T-cell (primary cell): ENCODE measurements at regions not wholly inside any gene's neighbourhood (a gene's known extent, or its start where the extent isn't known, plus 50 kb on each side); places are given as distances from the start of the nearest gene placed in this dataset.

Experiments used
- ATAC-seq, 4 experiments: fragments of 200-7000 bp in 3 of 4; fragments of 150-1000 bp in 1 of 4; cut with Tn5 transposase; replicated peaks in 1 of 4; 1 replicate in 3 of 4; 2 replicates in 1 of 4; pipeline ENCODE4 v1.10.0; 2021; ENCODE audit warnings: moderate library complexity in 3 of 4, mild to moderate bottlenecking in 2 of 4, moderate number of reproducible peaks in 1 of 4
- CTCF ChIA-PET, 2 donors: fragments of 300-600 bp; sonication (Branson Sonifier 250); formaldehyde crosslinking; loops; one replicate each; lab custom pipeline; 2022; ENCODE audit warnings: antibody characterized with exemption in 2 of 2; lab: Charles Lee
- POLR2A ChIA-PET, 2 donors: fragments of 300-600 bp; sonication (Branson Sonifier 250); formaldehyde crosslinking; loops; one replicate each; lab custom pipeline; 2022; ENCODE audit warnings: antibody characterized with exemption in 2 of 2; lab: Charles Lee
- DNase-seq, 35 experiments: peaks; one replicate each; pipeline versions ENCODE4 v3.0.0 to v3.0.0-alpha.2; 2013 to 2023
- H3K27ac ChIP-seq: one replicate; pipeline ENCODE4 v1.5.1; 2013; ENCODE audit warnings: low read length
- H3K27me3 ChIP-seq, 2 experiments: replicated peaks in 1 of 2; 1 replicate in 1 of 2; 2 replicates in 1 of 2; pipeline versions ENCODE4 v1.6.1 to v1.7.0; 2013; ENCODE audit warnings: low read length in 1 of 2, mixed read lengths in 1 of 2; ENCODE audit not compliant: control insufficient read depth in 2 of 2, insufficient read depth in 2 of 2; ENCODE audit errors: extremely low read depth in 1 of 2
- H3K36me3 ChIP-seq, 2 donors: 1 replicate in 1 of 2; 2 replicates in 1 of 2; pipeline versions ENCODE4 v1.6.1 to v1.7.0; 2013; ENCODE audit warnings: low read length in 1 of 2; ENCODE audit not compliant: control insufficient read depth in 2 of 2, insufficient read depth in 1 of 2; ENCODE audit errors: extremely low read depth in 1 of 2
- H3K4me1 ChIP-seq, 2 experiments: 1 replicate in 1 of 2; 2 replicates in 1 of 2; pipeline versions ENCODE4 v1.6.1 to v1.7.0; 2013; ENCODE audit warnings: low read length in 2 of 2, mixed read lengths in 1 of 2; ENCODE audit not compliant: insufficient read depth in 2 of 2, control insufficient read depth in 1 of 2; ENCODE audit errors: extremely low read depth in 1 of 2
- H3K4me3 ChIP-seq, 2 donors: 1 replicate in 1 of 2; 2 replicates in 1 of 2; pipeline versions ENCODE4 v1.5.1 to v1.7.0; 2013; ENCODE audit warnings: mild to moderate bottlenecking in 2 of 2, low read length in 1 of 2, moderate library complexity in 1 of 2; ENCODE audit not compliant: control insufficient read depth in 1 of 2; ENCODE audit errors: extremely low read depth in 1 of 2
- H3K9me3 ChIP-seq: 2 replicates; pipeline ENCODE4 v1.7.0; 2013
- H3K27ac Mint-ChIP-seq, 2 donors: one replicate each; pipeline ENCODE4 v1.8.0; 2020 to 2021; ENCODE audit warnings: mild to moderate bottlenecking in 2 of 2, mixed read lengths in 2 of 2
- H3K27me3 Mint-ChIP-seq, 2 donors: one replicate each; pipeline ENCODE4 v1.8.0; 2021 to 2022; ENCODE audit warnings: mixed read lengths in 2 of 2
- H3K36me3 Mint-ChIP-seq: one replicate; pipeline ENCODE4 v1.8.0; 2021; ENCODE audit warnings: mixed read lengths
- H3K4me1 Mint-ChIP-seq, 3 donors: one replicate each; pipeline ENCODE4 v1.8.0; 2020 to 2022; ENCODE audit warnings: mixed read lengths in 3 of 3, mild to moderate bottlenecking in 1 of 3
- H3K4me3 Mint-ChIP-seq, 3 donors: one replicate each; pipeline ENCODE4 v1.8.0; 2020 to 2022; ENCODE audit warnings: mild to moderate bottlenecking in 3 of 3, mixed read lengths in 3 of 3, moderate library complexity in 3 of 3
- H3K9me3 Mint-ChIP-seq, 3 donors: one replicate each; pipeline ENCODE4 v1.8.0; 2020 to 2022; ENCODE audit warnings: mixed read lengths in 3 of 3
- WGBS: methylation state at CpG from one replicate; pipeline ENCODE4 v1.1.5; 2013; ENCODE audit warnings: missing lambda C conversion rate; ENCODE audit not compliant: insufficient coverage; 5-methylcytosine and 5-hydroxymethylcytosine counted together

- H3K27me3 Mint-ChIP-seq = peaks cover 1 to 9% of the 10 kb centered on the region in 2 donors
- H3K27ac ChIP-seq = no peak overlapping the region
- no peaks in the 10 kb centered on the region for H3K4me1 ChIP-seq
- no peaks in the 10 kb centered on the region for H3K9me3 Mint-ChIP-seq
- no peaks in the 10 kb centered on the region for H3K4me1 Mint-ChIP-seq
- POLR2A ChIA-PET = no interaction called here
- ATAC-seq (no peak), DNase-seq (no peak)
- no peak overlapping the region for H3K4me3 ChIP-seq
- CTCF ChIA-PET = no interaction called here
- no peaks in the 10 kb centered on the region for H3K9me3 ChIP-seq
- peaks cover 0 to 25% of the 10 kb centered on the region in 2 experiments for H3K27me3 ChIP-seq
- H3K36me3 ChIP-seq = no peaks in the 10 kb centered on the region
- H3K36me3 Mint-ChIP-seq = no peaks in the 10 kb centered on the region
- 90% methylated on average over 14 of the region's 15 CpGs for WGBS
- H3K27ac Mint-ChIP-seq = no peak overlapping the region
- no peak overlapping the region for H3K4me3 Mint-ChIP-seq
These were observed 207.2 kb downstream of the ERCC6L2 start for GRCh38 chr9:96082516-96083232.

DNA sequence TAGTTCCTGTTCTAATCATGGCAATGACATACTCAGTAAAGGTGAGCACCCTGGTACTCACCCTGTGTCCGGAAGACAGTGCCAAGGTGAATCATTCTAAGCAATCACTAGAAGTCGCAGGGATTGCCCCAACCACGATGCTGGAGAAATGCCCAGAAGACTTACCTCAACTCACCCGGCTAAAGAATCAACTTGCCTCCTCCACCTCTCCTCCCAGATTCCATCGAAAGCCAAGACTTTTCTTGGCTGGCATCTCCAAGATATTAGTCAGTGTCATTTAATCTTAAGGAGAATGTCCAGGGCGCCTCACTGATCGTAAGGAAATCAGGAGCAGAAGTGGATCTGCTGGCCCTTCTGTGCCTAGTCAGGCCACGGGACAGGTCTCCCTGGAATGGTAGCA is 204.9 kb downstream of the ERCC6L2 start:
- CTCF ChIA-PET = no interaction called here
- Mint-ChIP-seq H3K4me1 (no peaks in the 10 kb centered on the region), H3K9me3 (no peaks in the 10 kb centered on the region), H3K4me3 (no peak overlapping the region), H3K27ac (no peak overlapping the region), H3K27me3 (peaks cover 0 to 6% of the 10 kb centered on the region in 2 donors), H3K36me3 (no peaks in the 10 kb centered on the region)
- H3K9me3 ChIP-seq = no peaks in the 10 kb centered on the region
- DNase-seq = no peak
- H3K36me3 ChIP-seq = no peaks in the 10 kb centered on the region
- no peak for ATAC-seq
- H3K27me3 ChIP-seq = peaks cover 0 to 12% of the 10 kb centered on the region in 2 experiments
- H3K27ac ChIP-seq = no peak overlapping the region
- 82% methylated on average over 5 of the region's 8 CpGs for WGBS
- H3K4me3 ChIP-seq = no peak overlapping the region
- no peaks in the 10 kb centered on the region for H3K4me1 ChIP-seq
- POLR2A ChIA-PET = no interaction called here

- Mint-ChIP-seq H3K4me3 (no peak overlapping the region), H3K36me3 (no peaks in the 10 kb centered on the region), H3K4me1 (peaks cover 0 to 5% (median 2%) of the 10 kb centered on the region in 3 donors), H3K27ac (no peak overlapping the region), H3K27me3 (peaks cover 0 to 6% of the 10 kb centered on the region in 2 donors), H3K9me3 (no peaks in the 10 kb centered on the region)
- Histone ChIP-seq H3K27me3 (peaks cover 0 to 12% of the 10 kb centered on the region in 2 experiments), H3K27ac (no peak overlapping the region), H3K4me3 (no peak overlapping the region), H3K9me3 (no peaks in the 10 kb centered on the region), H3K4me1 (no peaks in the 10 kb centered on the region), H3K36me3 (no peaks in the 10 kb centered on the region)
- DNase-seq (no peak), ATAC-seq (no peak)
- ChIA-PET POLR2A (no interaction called here), CTCF (no interaction called here)
- 96% methylated on average over 4 of the region's 6 CpGs for WGBS
These were observed 204.3 kb downstream of the ERCC6L2 start for GRCh38 chr9:96079779-96080178.

DNA sequence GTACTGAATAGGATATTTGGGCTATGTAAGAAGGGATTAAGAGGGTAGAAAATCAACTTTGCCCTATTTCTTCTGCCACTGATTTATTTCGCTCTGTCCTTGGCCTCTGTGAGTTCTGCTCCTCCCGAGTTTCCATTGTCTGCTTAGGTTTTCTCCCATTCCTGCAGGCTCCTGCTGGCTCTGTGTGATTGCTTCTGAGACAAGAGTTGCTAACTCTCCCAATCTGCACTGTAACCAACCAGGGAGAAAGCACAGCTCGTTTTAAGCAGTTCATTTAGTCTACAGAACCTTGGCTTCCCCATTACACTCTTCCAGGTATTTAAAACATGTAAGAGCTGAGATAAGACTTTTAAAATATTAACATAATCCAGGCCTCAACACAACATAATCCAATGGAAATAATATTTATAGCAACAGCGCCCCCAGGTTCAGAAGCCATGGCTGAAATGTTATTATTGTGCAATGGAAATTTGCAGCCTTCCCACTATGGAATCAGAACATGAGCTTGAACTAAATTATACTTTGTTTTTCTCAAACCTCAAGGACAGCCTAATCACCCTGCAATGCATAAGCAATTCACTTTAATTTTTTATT is 203.5 kb downstream of the ERCC6L2 start:
- H3K4me1 Mint-ChIP-seq = peaks cover 0 to 6% (median 2%) of the 10 kb centered on the region in 3 donors
- no peaks in the 10 kb centered on the region for H3K36me3 Mint-ChIP-seq
- no peak overlapping the region for H3K27ac Mint-ChIP-seq
- H3K36me3 ChIP-seq = no peaks in the 10 kb centered on the region
- no peak overlapping the region for H3K4me3 ChIP-seq
- H3K27me3 ChIP-seq = peaks cover 0 to 12% of the 10 kb centered on the region in 2 experiments
- POLR2A ChIA-PET = no interaction called here
- H3K9me3 ChIP-seq = no peaks in the 10 kb centered on the region
- CTCF ChIA-PET = no interaction called here
- no peaks in the 10 kb centered on the region for H3K4me1 ChIP-seq
- DNase-seq = no peak
- H3K27ac ChIP-seq = no peak overlapping the region
- H3K27me3 Mint-ChIP-seq = peaks cover 0 to 6% of the 10 kb centered on the region in 2 donors
- H3K4me3 Mint-ChIP-seq = no peak overlapping the region
- ATAC-seq = no peak
- H3K9me3 Mint-ChIP-seq = no peaks in the 10 kb centered on the region
- WGBS = no CpG with 5 or more reads among the region's 4 CpGs

DNA sequence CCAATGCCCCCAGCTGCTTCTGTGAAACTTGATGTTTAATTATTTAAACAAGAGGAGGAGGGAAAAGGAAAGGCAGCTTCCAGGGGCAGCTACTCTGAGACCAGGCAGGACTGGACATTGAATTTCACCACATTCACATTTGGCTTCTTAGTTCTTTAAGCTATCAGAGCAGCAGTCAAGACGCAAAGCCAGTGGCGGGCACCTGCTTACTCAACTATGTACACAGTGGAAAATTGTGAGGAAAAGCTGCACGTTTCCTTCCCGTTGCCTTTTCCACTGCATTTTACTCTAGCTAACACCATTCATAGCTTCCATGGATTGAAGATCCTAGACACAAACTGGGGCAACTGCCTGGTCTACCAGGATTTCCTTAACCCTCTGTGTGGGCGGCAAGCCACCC is 200.3 kb downstream of the ERCC6L2 start:
- no CpG with 5 or more reads among the region's 5 CpGs for WGBS
- no peak for DNase-seq

GRCh38 chr9:96075111-96075510 is 199.6 kb downstream of the ERCC6L2 start:
- Histone ChIP-seq H3K36me3 (no peaks in the 10 kb centered on the region), H3K4me1 (no peaks in the 10 kb centered on the region), H3K4me3 (no peak overlapping the region), H3K27ac (no peak overlapping the region), H3K9me3 (no peaks in the 10 kb centered on the region), H3K27me3 (peaks cover 0 to 4% of the 10 kb centered on the region in 2 experiments)
- ChIA-PET CTCF (no interaction called here), POLR2A (no interaction called here)
- peaks cover 0 to 6% (median 2%) of the 10 kb centered on the region in 3 donors for H3K4me1 Mint-ChIP-seq
- no peak for DNase-seq
- no peak for ATAC-seq
- peaks cover 0 to 2% of the 10 kb centered on the region in 2 donors for H3K27me3 Mint-ChIP-seq
- no peak overlapping the region for H3K27ac Mint-ChIP-seq
- H3K9me3 Mint-ChIP-seq = no peaks in the 10 kb centered on the region
- WGBS = 90% methylated on average over 2 of the region's 6 CpGs
- no peak overlapping the region for H3K4me3 Mint-ChIP-seq
- no peaks in the 10 kb centered on the region for H3K36me3 Mint-ChIP-seq

More for the DNA sequence above, 200.3 kb downstream of the ERCC6L2 start:
- H3K4me3 Mint-ChIP-seq = no peak overlapping the region
- ChIA-PET CTCF (no interaction called here), POLR2A (no interaction called here)
- Histone ChIP-seq H3K27ac (no peak overlapping the region), H3K27me3 (peaks cover 0 to 5% of the 10 kb centered on the region in 2 experiments), H3K4me1 (no peaks in the 10 kb centered on the region), H3K9me3 (no peaks in the 10 kb centered on the region), H3K36me3 (no peaks in the 10 kb centered on the region), H3K4me3 (no peak overlapping the region)
- no peak overlapping the region for H3K27ac Mint-ChIP-seq
- no peaks in the 10 kb centered on the region for H3K36me3 Mint-ChIP-seq
- H3K27me3 Mint-ChIP-seq = peaks cover 0 to 5% of the 10 kb centered on the region in 2 donors
- ATAC-seq = no peak
- no peaks in the 10 kb centered on the region for H3K9me3 Mint-ChIP-seq
- peaks cover 0 to 6% (median 2%) of the 10 kb centered on the region in 3 donors for H3K4me1 Mint-ChIP-seq
